ENCODE measurements at regions not wholly inside any gene's neighbourhood (a gene's known extent, or its start where the extent isn't known, plus 50 kb on each side); places are given as distances from the start of the nearest gene placed in this dataset.

DNA sequence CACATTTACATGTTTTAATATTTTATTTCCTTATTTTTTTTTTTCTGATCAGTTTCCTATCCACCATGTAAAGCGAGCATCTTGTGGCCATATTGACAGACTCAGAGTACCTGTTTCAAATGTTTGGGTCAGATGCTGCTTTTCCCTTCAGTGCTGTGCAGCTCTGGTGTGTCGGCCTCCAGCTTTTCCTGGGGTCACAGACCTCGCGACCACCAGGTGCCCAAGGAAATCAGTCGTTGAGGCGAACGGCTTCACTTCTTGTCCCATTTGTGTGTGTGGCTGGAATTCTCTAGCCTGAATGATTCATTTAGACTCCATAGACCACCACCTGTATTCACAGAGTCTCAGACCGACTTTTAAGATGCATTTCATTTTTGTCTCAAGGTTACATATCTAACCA, 166.9 kb upstream of the SPRY4 start (continued):
- TF ChIP-seq, protein P1, sequence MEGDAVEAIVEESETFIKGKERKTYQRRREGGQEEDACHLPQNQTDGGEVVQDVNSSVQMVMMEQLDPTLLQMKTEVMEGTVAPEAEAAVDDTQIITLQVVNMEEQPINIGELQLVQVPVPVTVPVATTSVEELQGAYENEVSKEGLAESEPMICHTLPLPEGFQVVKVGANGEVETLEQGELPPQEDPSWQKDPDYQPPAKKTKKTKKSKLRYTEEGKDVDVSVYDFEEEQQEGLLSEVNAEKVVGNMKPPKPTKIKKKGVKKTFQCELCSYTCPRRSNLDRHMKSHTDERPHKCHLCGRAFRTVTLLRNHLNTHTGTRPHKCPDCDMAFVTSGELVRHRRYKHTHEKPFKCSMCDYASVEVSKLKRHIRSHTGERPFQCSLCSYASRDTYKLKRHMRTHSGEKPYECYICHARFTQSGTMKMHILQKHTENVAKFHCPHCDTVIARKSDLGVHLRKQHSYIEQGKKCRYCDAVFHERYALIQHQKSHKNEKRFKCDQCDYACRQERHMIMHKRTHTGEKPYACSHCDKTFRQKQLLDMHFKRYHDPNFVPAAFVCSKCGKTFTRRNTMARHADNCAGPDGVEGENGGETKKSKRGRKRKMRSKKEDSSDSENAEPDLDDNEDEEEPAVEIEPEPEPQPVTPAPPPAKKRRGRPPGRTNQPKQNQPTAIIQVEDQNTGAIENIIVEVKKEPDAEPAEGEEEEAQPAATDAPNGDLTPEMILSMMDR (conservative IDR thresholded peaks at IDR 0.05; ENCODE audit: low read depth in 2 of 2), result no peak
- no peak for TF ChIP-seq POLR2AphosphoS5 (IDR thresholded peaks at IDR 0.05; ENCODE audit: low read depth)
- TF ChIP-seq CREB1 (CRISPR knock-in tag; IDR thresholded peaks at IDR 0.05; ENCODE audit: low read depth), result no peak
- TF ChIP-seq STAT1 (IDR thresholded peaks at IDR 0.05; ENCODE audit: unreplicated experiment), result no peak
- TF ChIP-seq JUNB (IDR thresholded peaks at IDR 0.05; ENCODE audit: unreplicated experiment), result no peak

DNA sequence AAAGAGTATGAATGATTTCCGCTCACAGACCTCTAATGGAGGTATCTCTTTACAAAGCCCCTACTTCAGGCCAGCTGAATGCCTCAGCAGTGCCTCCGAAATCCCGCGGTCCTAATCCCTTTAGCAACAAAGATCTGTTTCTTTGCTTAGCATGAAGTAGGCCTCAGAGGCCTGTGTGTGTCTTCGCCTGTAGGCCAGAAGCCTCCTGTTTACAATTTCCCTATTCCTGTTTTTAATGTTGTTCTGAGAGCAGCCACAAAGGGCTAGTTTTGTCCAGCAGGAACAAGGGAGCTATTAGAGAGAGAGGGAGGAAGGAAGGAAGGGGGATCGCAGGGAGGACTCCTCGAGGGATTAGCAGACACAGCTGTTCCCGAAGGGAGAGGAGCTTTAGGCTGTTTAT, 166.4 kb upstream of the SPRY4 start:
- H3K4me1 ChIP-seq (ENCODE audit: insufficient read depth), result peaks cover 6% of the 10 kb centered on the region; the same call in 1 of the 2 replicates
- H3K27ac ChIP-seq (ENCODE audit: low read depth), result no peak overlapping the region
- H3K27me3 ChIP-seq (ENCODE audit: insufficient read depth), result no peaks in the 10 kb centered on the region
- ATAC-seq (peak; percentile 81), DNase-seq (ENCODE audit: low spot score) (peak; percentile 23)
- H4K20me1 ChIP-seq (replicated peaks; ENCODE audit: insufficient read depth), result no peaks in the 10 kb centered on the region
- H2AFZ ChIP-seq, result peak overlapping the region; percentile 48; the same call in 1 of the 2 replicates
- Mint-ChIP-seq H3K4me3 (no peak overlapping the region), H3K9me3 (peaks cover 2% of the 10 kb centered on the region; the same call in 1 of the 3 replicates), H3K36me3 (ENCODE audit: low read depth) (peaks cover 3% of the 10 kb centered on the region; the same call in 2 of the 3 replicates), H3K27me3 (ENCODE audit: insufficient read depth, low read depth, poor library complexity) (peaks cover 2% of the 10 kb centered on the region), H3K4me1 (peaks cover 25% of the 10 kb centered on the region), H3K27ac (peak overlapping the region; percentile 84; the same call in 1 of the 2 replicates)
- H3K4me3 ChIP-seq, result no peak overlapping the region
- H3K9me2 ChIP-seq (ENCODE audit: insufficient read depth), result peaks cover under 1% of the 10 kb centered on the region; the same call in 1 of the 2 replicates
- H3K4me2 ChIP-seq, result no peak overlapping the region
- H3K36me3 ChIP-seq (ENCODE audit: insufficient read depth), result no peaks in the 10 kb centered on the region
- TF ChIP-seq, protein P2, sequence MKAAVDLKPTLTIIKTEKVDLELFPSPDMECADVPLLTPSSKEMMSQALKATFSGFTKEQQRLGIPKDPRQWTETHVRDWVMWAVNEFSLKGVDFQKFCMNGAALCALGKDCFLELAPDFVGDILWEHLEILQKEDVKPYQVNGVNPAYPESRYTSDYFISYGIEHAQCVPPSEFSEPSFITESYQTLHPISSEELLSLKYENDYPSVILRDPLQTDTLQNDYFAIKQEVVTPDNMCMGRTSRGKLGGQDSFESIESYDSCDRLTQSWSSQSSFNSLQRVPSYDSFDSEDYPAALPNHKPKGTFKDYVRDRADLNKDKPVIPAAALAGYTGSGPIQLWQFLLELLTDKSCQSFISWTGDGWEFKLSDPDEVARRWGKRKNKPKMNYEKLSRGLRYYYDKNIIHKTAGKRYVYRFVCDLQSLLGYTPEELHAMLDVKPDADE (IDR thresholded peaks at IDR 0.05), result no peak
- TF ChIP-seq JUNB (IDR thresholded peaks at IDR 0.05; ENCODE audit: unreplicated experiment) (no peak), EZH2 (IDR thresholded peaks at IDR 0.05; ENCODE audit: low read depth, unreplicated experiment) (no peak), ZNF114 (CRISPR knock-in tag; IDR thresholded peaks at IDR 0.05) (no peak)
- TF ChIP-seq, protein P3, sequence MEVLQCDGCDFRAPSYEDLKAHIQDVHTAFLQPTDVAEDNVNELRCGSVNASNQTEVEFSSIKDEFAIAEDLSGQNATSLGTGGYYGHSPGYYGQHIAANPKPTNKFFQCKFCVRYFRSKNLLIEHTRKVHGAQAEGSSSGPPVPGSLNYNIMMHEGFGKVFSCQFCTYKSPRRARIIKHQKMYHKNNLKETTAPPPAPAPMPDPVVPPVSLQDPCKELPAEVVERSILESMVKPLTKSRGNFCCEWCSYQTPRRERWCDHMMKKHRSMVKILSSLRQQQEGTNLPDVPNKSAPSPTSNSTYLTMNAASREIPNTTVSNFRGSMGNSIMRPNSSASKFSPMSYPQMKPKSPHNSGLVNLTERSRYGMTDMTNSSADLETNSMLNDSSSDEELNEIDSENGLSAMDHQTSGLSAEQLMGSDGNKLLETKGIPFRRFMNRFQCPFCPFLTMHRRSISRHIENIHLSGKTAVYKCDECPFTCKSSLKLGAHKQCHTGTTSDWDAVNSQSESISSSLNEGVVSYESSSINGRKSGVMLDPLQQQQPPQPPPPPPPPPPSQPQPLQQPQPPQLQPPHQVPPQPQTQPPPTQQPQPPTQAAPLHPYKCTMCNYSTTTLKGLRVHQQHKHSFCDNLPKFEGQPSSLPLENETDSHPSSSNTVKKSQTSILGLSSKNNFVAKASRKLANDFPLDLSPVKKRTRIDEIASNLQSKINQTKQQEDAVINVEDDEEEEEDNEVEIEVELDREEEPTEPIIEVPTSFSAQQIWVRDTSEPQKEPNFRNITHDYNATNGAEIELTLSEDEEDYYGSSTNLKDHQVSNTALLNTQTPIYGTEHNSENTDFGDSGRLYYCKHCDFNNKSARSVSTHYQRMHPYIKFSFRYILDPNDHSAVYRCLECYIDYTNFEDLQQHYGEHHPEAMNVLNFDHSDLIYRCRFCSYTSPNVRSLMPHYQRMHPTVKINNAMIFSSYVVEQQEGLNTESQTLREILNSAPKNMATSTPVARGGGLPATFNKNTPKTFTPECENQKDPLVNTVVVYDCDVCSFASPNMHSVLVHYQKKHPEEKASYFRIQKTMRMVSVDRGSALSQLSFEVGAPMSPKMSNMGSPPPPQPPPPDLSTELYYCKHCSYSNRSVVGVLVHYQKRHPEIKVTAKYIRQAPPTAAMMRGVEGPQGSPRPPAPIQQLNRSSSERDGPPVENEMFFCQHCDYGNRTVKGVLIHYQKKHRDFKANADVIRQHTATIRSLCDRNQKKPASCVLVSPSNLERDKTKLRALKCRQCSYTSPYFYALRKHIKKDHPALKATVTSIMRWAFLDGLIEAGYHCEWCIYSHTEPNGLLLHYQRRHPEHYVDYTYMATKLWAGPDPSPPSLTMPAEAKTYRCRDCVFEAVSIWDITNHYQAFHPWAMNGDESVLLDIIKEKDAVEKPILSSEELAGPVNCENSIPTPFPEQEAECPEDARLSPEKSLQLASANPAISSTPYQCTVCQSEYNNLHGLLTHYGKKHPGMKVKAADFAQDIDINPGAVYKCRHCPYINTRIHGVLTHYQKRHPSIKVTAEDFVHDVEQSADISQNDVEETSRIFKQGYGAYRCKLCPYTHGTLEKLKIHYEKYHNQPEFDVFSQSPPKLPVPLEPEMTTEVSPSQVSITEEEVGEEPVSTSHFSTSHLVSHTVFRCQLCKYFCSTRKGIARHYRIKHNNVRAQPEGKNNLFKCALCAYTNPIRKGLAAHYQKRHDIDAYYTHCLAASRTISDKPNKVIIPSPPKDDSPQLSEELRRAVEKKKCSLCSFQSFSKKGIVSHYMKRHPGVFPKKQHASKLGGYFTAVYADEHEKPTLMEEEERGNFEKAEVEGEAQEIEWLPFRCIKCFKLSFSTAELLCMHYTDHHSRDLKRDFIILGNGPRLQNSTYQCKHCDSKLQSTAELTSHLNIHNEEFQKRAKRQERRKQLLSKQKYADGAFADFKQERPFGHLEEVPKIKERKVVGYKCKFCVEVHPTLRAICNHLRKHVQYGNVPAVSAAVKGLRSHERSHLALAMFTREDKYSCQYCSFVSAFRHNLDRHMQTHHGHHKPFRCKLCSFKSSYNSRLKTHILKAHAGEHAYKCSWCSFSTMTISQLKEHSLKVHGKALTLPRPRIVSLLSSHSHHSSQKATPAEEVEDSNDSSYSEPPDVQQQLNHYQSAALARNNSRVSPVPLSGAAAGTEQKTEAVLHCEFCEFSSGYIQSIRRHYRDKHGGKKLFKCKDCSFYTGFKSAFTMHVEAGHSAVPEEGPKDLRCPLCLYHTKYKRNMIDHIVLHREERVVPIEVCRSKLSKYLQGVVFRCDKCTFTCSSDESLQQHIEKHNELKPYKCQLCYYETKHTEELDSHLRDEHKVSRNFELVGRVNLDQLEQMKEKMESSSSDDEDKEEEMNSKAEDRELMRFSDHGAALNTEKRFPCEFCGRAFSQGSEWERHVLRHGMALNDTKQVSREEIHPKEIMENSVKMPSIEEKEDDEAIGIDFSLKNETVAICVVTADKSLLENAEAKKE (CRISPR knock-in tag; IDR thresholded peaks at IDR 0.05), result no peak
- TF ChIP-seq, protein P1 (conservative IDR thresholded peaks at IDR 0.05; ENCODE audit: low read depth in 2 of 2), result no peak
- 0 out of 2 replicates have a peak, but pooled peaks cover 3% of the 10 kb centered on the region for H3F3A ChIP-seq (replicated peaks; ENCODE audit: low read depth)
- no peaks in the 10 kb centered on the region for H3K79me2 ChIP-seq (replicated peaks; ENCODE audit: insufficient read depth)
